ENCODE measurements at regions not wholly inside any gene's neighbourhood (a gene's known extent, or its start where the extent isn't known, plus 50 kb on each side); places are given as distances from the start of the nearest gene placed in this dataset.

DNA sequence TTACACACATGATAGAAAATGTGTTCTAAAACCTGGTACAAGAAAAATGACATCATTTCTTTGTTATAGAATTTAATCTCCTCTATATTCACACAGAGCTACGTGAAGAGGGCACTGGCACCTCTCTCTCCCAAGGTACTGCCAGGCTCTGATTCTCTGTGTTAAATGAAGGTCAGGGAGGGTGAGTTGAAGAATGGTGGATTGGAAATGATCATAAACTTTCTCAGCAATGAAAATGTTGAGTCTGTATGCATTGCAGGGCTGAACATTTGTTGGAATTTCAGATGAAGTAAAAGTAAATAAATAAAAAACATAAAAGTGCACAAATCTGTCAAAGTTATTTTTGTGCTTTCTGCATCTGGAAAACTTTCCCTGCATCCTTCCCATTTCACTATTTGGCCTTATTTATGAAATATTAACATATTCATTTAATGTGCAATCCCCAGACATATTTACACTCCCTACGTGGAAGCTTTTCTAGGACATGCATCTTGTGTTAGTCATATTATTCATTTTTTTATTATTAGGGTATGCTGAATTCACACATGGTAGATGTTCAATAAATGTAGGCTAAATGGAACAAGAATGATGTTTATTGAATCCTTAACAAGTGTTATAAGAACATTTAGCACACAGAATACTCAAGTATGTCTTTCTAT lies 810.3 kb upstream of the CDH8 start (continued):
- TF ChIP-seq GATAD2B (conservative IDR thresholded peaks at IDR 0.05; ENCODE audit: low read depth) (no peak), E2F4 (IDR thresholded peaks at IDR 0.05; ENCODE audit: low read depth, low read length) (no peak)

GRCh38 chr16:62832214-62832613 lies 796.0 kb upstream of the CDH8 start:
- RAD21 ChIA-PET (ENCODE audit: unreplicated experiment) = no interaction called here
- no peak overlapping the region for H3K4me2 ChIP-seq (ENCODE audit: control insufficient read depth, insufficient read depth)
- no peaks in the 10 kb centered on the region for H3K36me3 ChIP-seq (ENCODE audit: control insufficient read depth in 2 of 2, insufficient read depth in 2 of 2, low read length in 1 of 2)
- no peak for FAIRE-seq
- in situ Hi-C loops (cut with MboI) (no loop called here), intact Hi-C loops (cut with micrococcal nuclease; ENCODE audit: unreplicated experiment) (no loop called here)
- H3K27me3 ChIP-seq (replicated peaks in 1 of 2; ENCODE audit: control insufficient read depth in 2 of 2, insufficient read depth in 2 of 2, low read length in 1 of 2) = no peaks in the 10 kb centered on the region
- CTCF ChIA-PET = no interaction called here
- ATAC-seq = no peak
- H3K9ac ChIP-seq (ENCODE audit: control insufficient read depth, insufficient read depth, low read length) = no peak overlapping the region
- no peak for TF ChIP-seq NR2F1 (conservative IDR thresholded peaks at IDR 0.05)
- no peak for TF ChIP-seq FOS (IDR thresholded peaks at IDR 0.05; ENCODE audit: borderline replicate concordance, extremely low read depth, insufficient read length)
- no peaks in the 10 kb centered on the region for H3K9me3 ChIP-seq (replicated peaks; ENCODE audit: control insufficient read depth, insufficient read depth, low read length)
- 3% methylated on average over 4 of the region's 4 CpGs for WGBS (ENCODE audit: insufficient coverage, insufficient replicate concordance, low lambda C conversion rate, missing lambda C conversion rate)
- no peaks in the 10 kb centered on the region for H4K20me1 ChIP-seq (ENCODE audit: control insufficient read depth, insufficient read depth)
- no peak overlapping the region for H3K27ac ChIP-seq (ENCODE audit: control insufficient read depth, insufficient read depth)
- no peak for DNase-seq (ENCODE audit: low read depth, low spot score)
- H2AFZ ChIP-seq (ENCODE audit: control insufficient read depth, low read depth, low read length) = no peak overlapping the region
- SMC1A ChIA-PET (ENCODE audit: uncharacterized antibody, unreplicated experiment) = interaction anchor here (1.3 kb wide), 1 partner anchor 10 kb away, joined by 4 read pairs; no protein-coding TSS in a partner anchor
- POLR2A ChIA-PET = no interaction called here
- no peaks in the 10 kb centered on the region for H3K4me1 ChIP-seq (ENCODE audit: control insufficient read depth, insufficient read depth, low read length)
- H3K79me2 ChIP-seq (ENCODE audit: control insufficient read depth, insufficient read depth, low read length) = no peaks in the 10 kb centered on the region
- no peak overlapping the region for H3K4me3 ChIP-seq
- BruUV-seq (replicated peaks) = no TSS peak
